K562 (cell line): ENCODE measurements at regions not wholly inside any gene's neighbourhood (a gene's known extent, or its start where the extent isn't known, plus 50 kb on each side); places are given as distances from the start of the nearest gene placed in this dataset.
A peak's percentile ranks its signal among the peaks of the same experiment; 100 is the strongest.
"Not testable (repeated sequence)": the region's sequence is repeated elsewhere in the genome, so short reads cannot be mapped to it uniquely, and the experiment has no call there.

Source experiments
- ATAC-seq: fragments of 200-7000 bp; cut with Tn5 transposase; 3 replicates; pipeline ENCODE4 v1.9.1; 2020; ENCODE audit warnings: moderate library complexity
- BruUV-seq: library from RNA; stranded (reverse); fragments of 400-500 nt; replicated peaks from 2 replicates; lab custom pipeline; 2021; lab: Mats Ljungman, UMichigan
- CTCF ChIA-PET: fragments of 300-600 bp; formaldehyde crosslinking; extraction: SDS; loops from one replicate; lab custom pipeline; 2021; ENCODE audit warnings: low intra/inter-chr PET ratio; lab: Yijun Ruan, JAX
- POLR2A ChIA-PET: fragments of 300-600, 350-650 bp; sonication (Branson Sonifier 250); formaldehyde crosslinking; extraction: SDS; loops from one replicate; lab custom pipeline; 2021; ENCODE audit warnings: antibody characterized with exemption, inconsistent platforms; lab: Yijun Ruan, JAX
- DNase-seq, 4 experiments: peaks; one replicate each; pipeline versions ENCODE4 v3.0.0 to v3.0.0-alpha.2; 2011 to 2018; ENCODE audit warnings: low spot score in 3 of 4, mixed read lengths in 3 of 4; ENCODE audit errors: extremely low read depth in 1 of 4
- FAIRE-seq: peaks from 2 replicates; lab custom pipeline; 2011; peaks lifted over from hg19 to GRCh38; lab: Jason Lieb, UNC
- H2AFZ ChIP-seq: 2 replicates; pipeline ENCODE4 v1.6.0; 2011; ENCODE audit warnings: low read depth, low read length, control low read depth, inconsistent platforms
- H3K27ac ChIP-seq: fragments of 200-600 bp; 3 replicates; pipeline ENCODE4 v1.8.0; 2011; ENCODE audit warnings: low read depth, mild to moderate bottlenecking, control low read depth, inconsistent platforms, low read length, moderate library complexity, mixed read lengths; ENCODE audit errors: extremely low read depth
- H3K27me3 ChIP-seq, 2 experiments: fragments of 300-600 bp in 1 of 2; 2 replicates in 1 of 2; 3 replicates in 1 of 2; pipeline versions ENCODE4 v1.6.0 to v1.8.0; 2011; ENCODE audit warnings: inconsistent platforms in 2 of 2, low read length in 2 of 2, mild to moderate bottlenecking in 1 of 2, mixed read lengths in 1 of 2, moderate library complexity in 1 of 2; ENCODE audit not compliant: control insufficient read depth in 2 of 2, insufficient read depth in 2 of 2
- H3K36me3 ChIP-seq: fragments of 300-600 bp; 3 replicates; pipeline ENCODE4 v1.8.0; 2011; ENCODE audit warnings: mild to moderate bottlenecking, low read length, inconsistent platforms; ENCODE audit not compliant: control insufficient read depth, insufficient read depth
- H3K4me1 ChIP-seq, 2 experiments: fragments of 200-600 bp in 1 of 2; replicated peaks in 1 of 2; 2 replicates in 1 of 2; 3 replicates in 1 of 2; pipeline versions ENCODE4 v1.5.1 to v1.8.0; 2011; ENCODE audit warnings: inconsistent platforms in 2 of 2, low read length in 2 of 2, mild to moderate bottlenecking in 1 of 2, mixed read lengths in 1 of 2, moderate library complexity in 1 of 2; ENCODE audit not compliant: control insufficient read depth in 2 of 2, insufficient read depth in 2 of 2
- H3K4me2 ChIP-seq: 2 replicates; pipeline ENCODE4 v1.6.1; 2011; ENCODE audit warnings: low read length, control low read depth, inconsistent platforms, mixed read lengths; ENCODE audit not compliant: insufficient read depth
- H3K4me3 ChIP-seq: fragments of 200-600 bp; sonication (generic), shearing (Covaris generic); 2 replicates; pipeline ENCODE4 v1.5.1; 2016; ENCODE audit warnings: control low read depth, inconsistent platforms
- H3K79me2 ChIP-seq: fragments of 200-600 bp; 3 replicates; pipeline ENCODE4 v1.8.0; 2011; ENCODE audit warnings: low read length, inconsistent platforms; ENCODE audit not compliant: control insufficient read depth, insufficient read depth
- H3K9ac ChIP-seq, 2 experiments: 2 replicates each; pipeline versions ENCODE4 v1.6.0 to v1.6.1; 2011; ENCODE audit warnings: low read depth in 2 of 2, low read length in 2 of 2, control low read depth in 1 of 2, inconsistent platforms in 1 of 2, mild to moderate bottlenecking in 1 of 2, mixed read lengths in 1 of 2; ENCODE audit not compliant: insufficient read depth in 1 of 2
- H3K9me1 ChIP-seq: one replicate; pipeline ENCODE4 v1.6.0; 2011; ENCODE audit warnings: inconsistent platforms, mild to moderate bottlenecking, low read length, moderate library complexity; ENCODE audit not compliant: control insufficient read depth, insufficient read depth
- H3K9me3 ChIP-seq: replicated peaks from 2 replicates; pipeline ENCODE4 v1.5.1; 2011; ENCODE audit warnings: low read depth, low read length, inconsistent platforms; ENCODE audit not compliant: control insufficient read depth, insufficient read depth
- H4K20me1 ChIP-seq: replicated peaks from 2 replicates; pipeline ENCODE4 v1.6.1; 2011; ENCODE audit warnings: low read length, inconsistent platforms, mixed read lengths; ENCODE audit not compliant: control insufficient read depth, insufficient read depth
- CREBBP ChIP-seq: IDR thresholded peaks from one replicate; pipeline ENCODE4 v1.6.1; 2012; ENCODE audit warnings: low read depth, mild to moderate bottlenecking, control low read depth, inconsistent platforms, low read length
- DACH1 ChIP-seq: fragments of 450-650 bp; IDR thresholded peaks from 2 replicates; pipeline ENCODE4 v1.6.1; 2018; ENCODE audit not compliant: partially characterized antibody
- EHMT2 ChIP-seq: fragments of 450-650 bp; IDR thresholded peaks from 2 replicates; pipeline ENCODE4 v1.6.1; 2018; ENCODE audit warnings: antibody characterized with exemption
- HIVEP1 ChIP-seq: fragments of 250-450 bp; sonication (Bioruptor Pico); IDR thresholded peaks from 2 replicates; pipeline ENCODE4 v1.4.0; 2020; ENCODE audit warnings: mild to moderate bottlenecking
- PHF21A ChIP-seq: fragments of 450-650 bp; IDR thresholded peaks from 2 replicates; pipeline ENCODE4 v1.6.1; 2017; ENCODE audit warnings: low read depth, borderline replicate concordance
- ZNF224 ChIP-seq: sonication (generic); formaldehyde crosslinking; IDR thresholded peaks from 2 replicates; pipeline ENCODE4 v1.8.0; 2022; ENCODE audit warnings: mild to moderate bottlenecking, missing genetic modification reagents
- WGBS: fragments of 100-300 bp; shearing (Covaris generic); methylation state at CpG from one replicate; pipeline ENCODE4 v1.1.6; 2016; ENCODE audit warnings: low coverage, mixed read lengths; ENCODE audit not compliant: insufficient coverage; ENCODE audit errors: missing lambda C conversion rate; 5-methylcytosine and 5-hydroxymethylcytosine counted together
- in situ Hi-C: fragments of 300-500 bp; cut with MboI; formaldehyde crosslinking; loops from 4 replicates; pipeline ENCODE4 v1.15.0; 2018; ENCODE audit warnings: inconsistent platforms, mixed read lengths
- intact Hi-C: fragments of 100-400 bp; cut with micrococcal nuclease; formaldehyde crosslinking; loops from 2 replicates; pipeline ENCODE4 v1.14.2; 2022
- TF ChIP-seq, protein P1 (sequence below): sonication (generic); formaldehyde crosslinking; IDR thresholded peaks from 2 replicates; pipeline ENCODE4 v1.8.0; 2022; ENCODE audit warnings: missing genetic modification reagents, mild to moderate bottlenecking, borderline replicate concordance

DNA sequence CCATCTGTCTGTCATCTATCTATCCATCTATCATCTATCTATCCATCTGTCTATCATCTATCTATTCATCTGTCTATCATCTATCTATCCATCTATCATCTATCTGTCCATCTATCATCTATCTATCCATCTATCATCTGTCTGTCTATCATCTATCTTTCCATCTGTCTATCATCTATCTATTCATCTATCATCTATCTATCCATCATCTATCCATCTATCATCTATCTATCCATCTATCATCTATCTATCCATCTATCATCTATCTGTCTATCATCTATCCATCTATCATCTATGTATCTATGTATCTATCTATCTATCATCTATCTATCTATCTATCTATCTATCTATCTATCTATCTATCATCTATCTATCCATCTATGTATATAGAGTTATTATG, 671.6 kb downstream of the UTRN start:
- FAIRE-seq, H3K9me3 ChIP-seq, H3K27me3 ChIP-seq, H3K36me3 ChIP-seq, H3K4me2 ChIP-seq, in situ Hi-C loops, ATAC-seq, CTCF ChIA-PET, H3K9me1 ChIP-seq, intact Hi-C loops, H4K20me1 ChIP-seq, DNase-seq, H3K9ac ChIP-seq, H3K27ac ChIP-seq, H3K4me1 ChIP-seq, H3K4me3 ChIP-seq, BruUV-seq, POLR2A ChIA-PET, H2AFZ ChIP-seq, H3K79me2 ChIP-seq: not testable (repeated sequence)
- TF ChIP-seq DACH1: peak; percentile 86
- TF ChIP-seq CREBBP: peak; percentile 14

DNA sequence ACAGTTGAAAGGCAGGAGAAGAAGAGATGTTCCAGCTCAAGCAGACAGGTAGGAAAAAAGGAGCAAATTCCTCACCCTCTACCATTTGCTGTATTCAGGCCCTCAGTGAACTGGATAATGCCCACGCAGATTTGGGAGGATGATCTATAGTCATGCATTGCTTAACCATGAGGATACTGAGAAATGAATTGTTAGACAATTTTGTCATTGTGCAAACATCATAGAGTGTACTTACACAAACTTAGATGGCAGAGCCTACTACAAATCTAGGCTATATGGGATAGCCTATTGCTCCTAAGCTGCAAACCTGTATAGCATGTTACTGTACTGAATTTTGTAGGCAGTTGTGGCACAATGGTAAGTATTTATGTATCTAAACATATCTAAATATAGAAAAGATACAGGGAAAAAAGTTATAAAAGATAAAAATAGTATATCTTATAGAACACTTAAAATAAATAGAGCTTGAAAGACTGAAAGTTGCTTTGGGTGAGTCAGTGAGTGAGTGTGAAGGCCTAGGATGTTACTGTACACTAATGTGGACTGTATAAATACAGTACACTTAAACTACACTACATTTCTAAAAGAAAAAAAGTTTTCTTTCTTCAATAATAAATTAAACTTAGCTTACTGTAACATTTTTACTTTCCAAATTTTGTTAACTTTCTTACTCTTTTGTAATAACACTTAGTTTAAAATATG, 672.3 kb downstream of the UTRN start:
- ATAC-seq (no peak), DNase-seq (no peak), FAIRE-seq (no peak)
- no peaks in the 10 kb centered on the region for H3K27me3 ChIP-seq
- POLR2A ChIA-PET: no interaction called here
- no TSS peak for BruUV-seq
- in situ Hi-C loops: no loop called here
- no peak overlapping the region for H3K4me2 ChIP-seq
- no peaks in the 10 kb centered on the region for H3K36me3 ChIP-seq
- H3K9ac ChIP-seq: no peak overlapping the region
- TF ChIP-seq ZNF224: no peak
- TF ChIP-seq HIVEP1 (CRISPR knock-in tag): no peak
- TF ChIP-seq EHMT2: no peak
- TF ChIP-seq, protein P1, sequence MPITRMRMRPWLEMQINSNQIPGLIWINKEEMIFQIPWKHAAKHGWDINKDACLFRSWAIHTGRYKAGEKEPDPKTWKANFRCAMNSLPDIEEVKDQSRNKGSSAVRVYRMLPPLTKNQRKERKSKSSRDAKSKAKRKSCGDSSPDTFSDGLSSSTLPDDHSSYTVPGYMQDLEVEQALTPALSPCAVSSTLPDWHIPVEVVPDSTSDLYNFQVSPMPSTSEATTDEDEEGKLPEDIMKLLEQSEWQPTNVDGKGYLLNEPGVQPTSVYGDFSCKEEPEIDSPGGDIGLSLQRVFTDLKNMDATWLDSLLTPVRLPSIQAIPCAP (CRISPR knock-in tag): no peak
- no peak for TF ChIP-seq PHF21A
- CTCF ChIA-PET: no interaction called here
- H2AFZ ChIP-seq: no peak overlapping the region
- no peaks in the 10 kb centered on the region for H3K9me1 ChIP-seq
- H3K27ac ChIP-seq: no peak overlapping the region
- H3K4me1 ChIP-seq: no peaks in the 10 kb centered on the region
- no peaks in the 10 kb centered on the region for H4K20me1 ChIP-seq
- H3K9me3 ChIP-seq: no peaks in the 10 kb centered on the region
- intact Hi-C loops: no loop called here
- no peaks in the 10 kb centered on the region for H3K79me2 ChIP-seq
- 6% methylated on average over 1 of the region's 1 CpG for WGBS
- H3K4me3 ChIP-seq: no peak overlapping the region
